Tongue (tissue), 1 donor: ENCODE measurements at regions not wholly inside any gene's neighbourhood (a gene's known extent, or its start where the extent isn't known, plus 50 kb on each side); places are given as distances from the start of the nearest gene placed in this dataset.
A peak's percentile ranks its signal among the peaks of the same experiment; 100 is the strongest.

ENCODE experiments used
- DNase-seq: peaks from one replicate; pipeline ENCODE4 v3.0.0-alpha.2; 2015

DNA sequence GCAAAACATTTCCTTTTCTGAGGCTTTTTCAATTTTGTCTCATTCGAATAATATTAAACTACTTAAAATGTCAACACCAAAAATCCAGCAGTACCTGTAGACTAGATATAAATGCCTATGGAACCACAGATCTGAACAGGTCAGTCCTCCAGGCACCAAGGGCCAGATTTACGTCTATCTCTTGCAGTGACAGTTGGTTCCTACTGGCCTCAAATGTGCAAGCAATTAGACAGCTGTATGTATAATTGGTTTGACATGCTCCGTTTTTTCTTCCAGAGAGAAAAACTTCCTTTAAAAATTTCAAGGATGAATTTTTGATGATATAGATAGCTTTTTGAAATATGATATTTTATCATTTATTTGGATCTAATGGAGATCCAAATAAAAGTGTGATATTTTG, 443.8 kb upstream of the POU3F3 start:
- DNase-seq = no peak

DNA sequence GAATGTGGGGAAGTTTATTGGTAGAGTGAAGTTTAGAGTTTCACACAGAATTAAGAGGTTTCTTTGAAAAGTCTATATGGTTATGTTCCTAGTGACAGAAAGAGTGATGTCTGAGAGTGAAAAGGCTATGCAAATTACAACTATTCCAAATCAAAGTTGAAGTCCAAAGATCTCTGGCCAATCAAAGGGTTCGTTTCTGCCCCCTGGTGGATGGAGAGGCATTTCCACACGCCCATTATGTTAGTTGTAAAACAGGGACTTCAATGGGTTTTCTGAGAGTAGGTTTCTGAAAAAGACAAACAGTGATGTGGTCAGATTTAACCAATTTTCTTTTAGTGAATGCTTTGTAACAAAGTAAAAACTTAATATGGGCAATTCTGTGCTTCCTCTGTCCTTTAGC, 441.5 kb upstream of the POU3F3 start:
- no peak for DNase-seq

DNA sequence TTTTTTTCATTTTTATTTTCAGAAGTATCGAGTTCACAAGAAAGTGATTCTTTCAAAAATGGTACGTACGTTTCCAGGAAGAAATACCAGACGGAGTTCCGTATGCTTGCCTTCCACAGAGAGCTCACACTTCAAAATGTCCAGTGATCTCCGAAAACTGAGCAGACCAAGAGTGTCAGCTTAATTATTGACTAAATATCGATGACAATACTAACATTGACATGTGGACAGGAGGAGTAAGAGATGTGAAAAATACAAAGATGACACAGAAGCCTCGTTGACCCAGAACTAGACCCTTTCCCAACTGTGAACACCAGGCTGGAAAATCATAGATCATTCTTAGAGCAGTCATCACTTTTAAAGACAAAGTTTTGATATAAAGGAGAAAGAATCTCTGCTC, 440.0 kb upstream of the POU3F3 start:
- DNase-seq = no peak

DNA sequence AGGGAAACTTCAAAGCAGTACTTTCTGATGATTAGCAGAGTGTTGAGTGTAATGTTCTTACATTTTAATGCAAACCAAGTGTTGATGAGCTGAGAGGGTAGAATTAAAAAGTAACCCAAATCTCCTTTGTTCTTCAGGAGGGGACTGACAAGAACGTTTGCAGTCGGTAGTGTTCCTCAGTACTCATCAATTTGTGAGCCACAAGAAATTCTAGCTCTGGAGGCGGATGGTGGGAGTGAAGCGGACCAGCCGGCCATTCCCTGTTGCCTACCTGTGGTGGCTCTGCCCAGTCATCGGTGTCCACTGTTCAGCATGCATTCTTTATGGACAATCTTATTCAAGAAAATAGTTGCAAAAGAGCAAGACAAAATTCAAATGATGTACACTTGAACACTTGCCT, 438.6 kb upstream of the POU3F3 start:
- no peak for DNase-seq

DNA sequence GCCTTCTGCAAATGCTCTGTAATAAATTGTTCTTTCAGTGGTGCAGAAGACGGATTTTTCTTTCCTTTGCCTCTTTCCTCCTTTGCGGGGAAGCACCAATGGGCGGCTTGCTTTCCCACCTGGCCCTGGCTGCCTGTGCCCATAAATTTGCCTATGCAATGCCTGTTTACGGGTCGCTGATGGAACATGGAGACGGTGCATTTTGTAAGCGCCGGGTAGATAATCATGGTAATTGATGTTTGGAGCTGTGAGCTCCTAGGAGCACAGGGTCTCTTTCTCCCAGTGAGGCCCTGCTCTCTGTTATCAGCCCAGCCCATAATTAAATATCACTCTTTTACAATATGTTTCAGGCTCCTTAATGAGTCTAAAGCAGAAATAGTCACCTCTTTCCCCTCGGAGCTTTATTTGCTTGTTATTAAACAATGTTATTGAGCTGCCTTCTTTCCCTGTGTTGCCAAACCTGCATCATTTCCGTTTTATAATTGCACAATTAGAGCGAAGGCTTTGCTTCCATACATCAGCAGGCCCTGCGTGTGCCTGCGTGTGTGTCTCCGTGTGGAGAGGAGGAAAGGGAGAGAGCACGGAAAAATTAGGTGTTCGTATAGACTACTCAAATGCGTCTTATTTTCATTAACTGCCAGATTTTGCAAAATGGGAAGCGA, 437.4 kb upstream of the POU3F3 start:
- DNase-seq = no peak

DNA sequence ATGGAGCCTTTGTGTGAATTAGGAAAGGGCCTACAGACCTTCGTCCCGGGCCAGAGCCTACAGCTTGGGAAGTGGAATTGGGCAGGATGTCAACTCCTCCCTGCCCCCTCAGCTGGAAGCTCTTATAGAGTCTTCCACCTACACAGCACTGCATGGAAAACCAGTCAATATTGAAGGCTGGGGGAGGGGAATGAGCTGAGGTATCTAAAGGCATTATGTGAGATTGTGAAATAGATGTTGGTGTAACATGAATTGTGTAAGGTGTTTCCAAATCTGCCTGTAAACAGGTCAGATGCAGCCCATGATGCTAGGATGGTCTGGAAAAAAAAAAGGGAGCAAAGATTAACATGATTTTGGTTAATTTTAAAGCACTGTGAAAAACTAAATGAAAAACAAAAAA, 433.5 kb upstream of the POU3F3 start:
- DNase-seq = no peak

DNA sequence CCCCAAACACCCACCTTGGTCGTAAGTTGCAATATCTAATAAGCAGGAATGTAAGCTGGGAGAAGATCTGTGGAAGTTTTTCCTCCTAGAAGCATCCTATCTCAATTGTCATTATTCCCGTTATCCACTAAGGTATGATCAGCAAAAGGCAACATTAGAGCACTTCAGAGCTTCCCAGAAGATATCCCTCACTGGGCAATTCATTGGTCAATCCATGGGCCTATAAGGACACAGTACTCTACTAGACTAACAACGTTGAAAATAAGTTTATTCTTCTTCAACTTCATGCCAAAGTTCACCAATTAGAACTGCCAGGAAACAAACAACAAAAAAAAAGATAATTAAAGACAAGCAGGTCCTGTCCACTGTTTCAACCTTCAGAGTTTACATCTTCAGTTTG, 433.0 kb upstream of the POU3F3 start:
- DNase-seq = no peak

DNA sequence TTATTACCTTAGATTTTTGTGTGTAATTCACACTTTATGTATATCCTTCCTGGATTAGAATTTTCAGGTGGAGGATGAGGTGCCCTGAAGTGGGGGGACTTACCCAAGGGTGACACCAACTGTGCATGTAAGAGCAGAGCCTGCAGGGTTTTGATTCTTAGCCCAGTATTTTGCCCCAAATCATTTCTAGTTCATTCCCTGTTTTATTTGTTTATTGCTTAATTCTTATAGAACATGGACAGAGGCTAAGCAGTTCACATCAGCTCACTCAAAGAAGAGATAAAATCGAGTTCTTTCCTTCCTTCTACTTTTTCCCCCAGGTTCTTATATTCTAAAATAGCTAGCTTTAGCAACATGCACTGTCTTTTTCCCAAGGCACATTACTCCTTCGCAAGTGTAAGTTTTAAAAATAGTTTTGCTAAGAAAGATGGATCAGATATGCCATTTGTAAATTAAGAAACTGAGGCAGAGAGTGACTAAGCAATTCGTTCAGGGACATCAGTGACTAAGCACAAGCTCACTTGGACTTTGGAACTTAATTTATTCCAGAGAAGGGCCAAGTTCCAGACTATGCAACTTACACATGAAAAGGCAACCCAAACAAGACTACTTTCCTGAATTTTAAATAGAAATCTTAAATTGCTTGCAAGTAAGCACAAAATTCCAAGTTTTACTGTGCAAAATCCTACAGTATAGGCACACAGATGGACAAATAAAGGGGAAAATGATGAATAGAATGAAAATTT, 427.9 kb upstream of the POU3F3 start:
- DNase-seq = no peak

DNA sequence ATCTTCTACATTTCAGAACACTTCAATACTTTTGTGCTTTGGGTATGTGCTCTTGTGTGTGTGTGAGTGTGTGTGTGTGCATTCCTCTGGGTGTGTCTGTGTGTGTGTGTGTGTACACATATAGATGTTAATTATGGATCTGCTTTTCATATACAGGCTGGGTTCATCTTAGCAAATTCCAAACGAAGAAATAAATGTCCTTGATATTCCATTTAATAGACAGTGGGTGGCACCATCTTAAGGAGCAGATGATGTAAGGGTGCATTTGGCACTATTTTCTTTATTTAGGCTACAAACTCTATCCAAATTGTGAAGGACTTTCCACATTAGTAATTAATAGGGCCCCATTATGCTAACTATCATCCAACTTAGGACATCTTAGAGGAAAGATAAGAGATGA, 425.8 kb upstream of the POU3F3 start:
- no peak for DNase-seq

DNA sequence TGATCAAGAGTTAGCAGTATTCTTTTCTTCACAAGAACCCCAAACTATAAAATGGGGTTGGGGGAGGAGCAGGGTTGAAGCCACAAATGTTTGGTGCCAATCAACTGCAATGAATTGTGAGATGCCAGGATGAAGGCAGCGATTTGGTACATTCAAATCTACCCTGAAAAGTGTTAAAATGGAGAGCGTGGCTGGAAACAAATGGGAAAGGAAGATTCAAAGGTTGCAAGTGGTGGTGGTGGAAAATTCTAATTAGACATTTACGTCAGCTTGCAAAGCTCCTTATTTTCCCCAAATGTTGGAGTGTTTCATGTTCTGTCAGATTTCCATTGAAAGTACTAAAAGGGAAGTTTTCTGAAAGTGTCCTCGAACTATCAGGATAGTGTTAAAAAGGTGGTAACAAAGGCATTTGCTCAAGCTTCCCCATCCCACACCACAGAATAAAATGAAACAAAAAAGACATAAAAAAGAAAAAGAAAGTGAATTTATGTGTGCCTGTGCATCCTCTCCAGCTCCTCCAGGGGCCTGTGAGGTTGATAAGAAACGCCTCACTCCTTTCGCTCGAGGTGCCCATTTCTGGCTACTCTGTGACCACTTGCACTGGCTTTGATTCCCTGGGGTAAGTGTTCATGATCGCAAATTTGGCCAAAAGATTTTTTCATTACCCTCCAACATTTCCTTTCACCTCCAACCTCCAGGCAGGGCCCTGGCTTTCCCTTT, 424.1 kb upstream of the POU3F3 start:
- no peak for DNase-seq

DNA sequence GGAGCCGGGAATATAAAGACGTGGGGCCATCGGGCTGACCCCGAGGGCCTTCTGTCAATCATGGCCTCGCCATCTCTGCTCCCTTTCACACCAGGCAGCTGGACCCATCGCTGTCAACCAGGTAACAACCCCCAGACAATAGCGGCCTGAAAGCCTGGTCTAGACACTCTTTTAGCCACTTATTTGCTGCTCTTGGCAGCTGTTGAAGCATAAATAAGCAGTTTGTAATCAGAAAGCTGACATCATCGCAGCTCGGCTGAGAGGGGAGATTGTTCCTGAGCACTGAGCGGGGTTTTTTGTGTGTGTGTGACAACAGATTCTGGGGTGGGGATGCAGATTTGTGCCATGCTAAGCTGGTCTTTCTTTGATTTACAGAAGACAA, 423.6 kb upstream of the POU3F3 start:
- no peak for DNase-seq

DNA sequence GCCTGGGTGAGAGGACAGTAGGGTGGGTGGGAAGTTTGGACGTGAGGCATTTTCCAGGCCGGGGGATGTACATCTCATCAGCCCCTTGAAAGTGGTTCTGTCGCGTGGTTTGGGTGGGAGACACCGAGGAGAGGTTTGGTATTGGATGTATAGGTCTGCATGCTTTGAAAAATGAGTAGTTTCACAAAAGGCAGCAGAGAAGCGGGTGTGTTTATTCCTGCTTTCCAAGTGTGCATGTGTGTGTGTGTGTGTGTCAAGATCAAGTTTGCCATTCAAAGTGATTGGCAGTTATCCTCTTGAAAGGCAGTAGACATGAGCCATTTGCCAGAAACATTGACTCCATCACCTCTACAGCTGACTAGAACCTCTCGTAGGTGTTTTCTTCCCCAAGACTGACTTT, 423.1 kb upstream of the POU3F3 start:
- no peak for DNase-seq

DNA sequence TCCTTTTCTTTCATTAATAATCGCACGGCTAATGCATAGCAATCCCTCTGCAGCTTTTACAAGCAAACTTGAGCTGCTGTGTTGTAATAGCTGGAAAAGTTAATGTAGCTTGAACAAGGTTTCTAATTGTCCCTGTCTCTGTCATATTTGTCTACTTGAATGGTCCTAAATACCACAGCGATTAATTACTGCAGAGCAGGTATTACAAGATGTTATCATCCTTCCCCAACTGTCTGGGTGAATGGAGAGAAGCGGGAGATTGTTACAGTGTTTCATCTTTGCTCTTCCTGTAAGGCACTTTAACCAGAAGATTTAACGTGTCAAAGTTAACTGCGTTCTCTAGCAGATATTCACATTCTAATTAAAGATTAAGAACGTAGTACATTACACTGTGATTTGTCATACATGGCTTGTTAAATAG, 422.2 kb upstream of the POU3F3 start:
- DNase-seq = no peak

DNA sequence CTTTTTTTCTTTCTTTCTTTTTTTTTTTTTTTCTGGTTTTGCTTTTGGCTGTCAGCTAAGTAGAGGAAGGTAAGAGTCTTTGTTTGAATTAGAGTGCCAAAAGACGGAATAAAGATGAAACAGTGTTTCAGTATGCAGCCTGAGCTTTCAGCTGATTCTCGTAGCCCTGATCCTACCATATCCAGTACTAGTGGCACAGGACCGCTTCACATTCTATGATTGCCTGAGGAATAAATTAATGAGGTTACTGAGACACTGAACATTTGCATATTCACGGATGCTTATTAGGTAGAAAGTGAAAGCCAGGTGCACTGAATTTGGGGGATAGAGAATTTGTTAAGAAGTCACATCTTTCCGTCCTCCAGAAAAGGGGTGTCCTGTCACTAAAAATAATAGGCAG, 421.5 kb upstream of the POU3F3 start:
- DNase-seq = no peak

DNA sequence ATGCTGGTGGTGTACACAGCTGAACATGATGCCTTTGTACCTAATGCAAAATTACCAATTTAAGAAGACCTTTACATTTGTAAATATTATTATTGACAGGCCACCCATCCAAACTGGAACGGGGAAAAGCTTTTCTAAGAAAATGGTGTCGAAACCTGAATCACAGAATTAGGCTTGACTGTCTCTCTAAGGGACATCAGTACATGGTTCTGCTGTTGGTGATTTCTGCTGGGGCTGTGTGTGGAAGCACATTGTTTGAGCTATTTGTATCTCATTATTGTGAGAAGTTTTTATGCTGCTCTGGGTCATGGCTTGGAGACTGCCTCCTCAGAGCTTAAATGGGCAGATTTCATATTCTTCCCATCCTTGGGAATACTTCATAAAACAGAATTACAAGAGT, 420.9 kb upstream of the POU3F3 start:
- DNase-seq = no peak

DNA sequence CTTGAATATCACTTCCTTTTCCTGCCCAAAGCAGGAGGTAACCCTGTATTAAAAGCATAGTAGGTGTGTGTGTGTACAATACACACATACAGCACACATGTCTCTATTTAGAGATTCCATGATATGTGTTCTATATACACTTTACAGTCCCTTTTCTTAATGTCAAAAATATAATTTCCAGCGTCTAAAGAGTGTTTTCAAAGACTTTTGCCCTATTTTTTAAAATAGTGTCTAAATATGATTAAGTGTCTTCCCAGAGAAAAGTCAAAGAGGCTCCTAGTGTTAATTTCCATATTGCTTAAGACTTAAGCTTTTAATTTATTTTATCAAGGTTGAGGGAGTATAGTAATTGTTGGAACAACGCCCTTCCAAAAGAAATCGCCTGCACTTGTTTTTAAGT, 420.3 kb upstream of the POU3F3 start:
- no peak for DNase-seq

DNA sequence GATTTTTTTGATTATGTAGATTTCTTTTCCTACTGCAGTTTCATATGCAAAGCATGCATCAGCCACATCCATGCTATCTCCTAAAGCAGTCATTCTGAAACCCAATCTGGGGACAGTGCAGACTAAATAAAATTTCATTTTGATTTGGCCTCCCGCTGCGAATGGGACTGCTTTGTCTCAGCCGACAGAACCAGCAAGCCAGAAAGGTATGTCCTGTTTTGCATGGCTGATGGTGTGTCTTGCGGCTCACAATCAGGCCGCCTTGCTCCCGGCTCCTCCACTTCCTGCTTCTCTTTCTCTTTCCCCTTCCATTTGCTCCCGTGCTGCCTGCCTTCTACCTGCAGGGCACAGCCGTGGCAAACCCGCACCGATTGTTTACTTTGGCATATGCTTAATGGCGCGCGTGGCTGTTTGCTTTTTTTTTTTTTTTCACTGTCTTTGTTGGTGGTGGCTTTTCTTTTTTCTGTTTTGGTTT, 419.6 kb upstream of the POU3F3 start:
- no peak for DNase-seq

DNA sequence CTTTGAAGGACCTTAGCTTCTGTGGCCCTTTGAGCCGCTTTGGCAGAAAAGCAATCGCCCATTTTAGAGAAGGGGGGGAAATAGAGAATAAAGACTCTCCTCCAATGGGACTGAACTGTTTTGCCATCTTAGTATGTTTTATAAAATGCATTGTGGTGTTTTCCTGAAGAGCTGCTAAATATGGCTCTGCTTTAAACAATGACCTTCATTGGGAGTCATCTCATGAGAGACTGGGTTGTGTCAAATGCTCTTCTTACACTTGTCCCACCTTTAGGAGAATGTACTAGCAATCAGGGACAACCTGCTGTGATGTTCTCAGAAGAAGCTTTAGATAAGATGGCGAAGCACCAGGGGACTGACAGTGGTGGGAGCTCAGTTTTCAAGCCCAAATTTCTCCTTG, 418.9 kb upstream of the POU3F3 start:
- no peak for DNase-seq

DNA sequence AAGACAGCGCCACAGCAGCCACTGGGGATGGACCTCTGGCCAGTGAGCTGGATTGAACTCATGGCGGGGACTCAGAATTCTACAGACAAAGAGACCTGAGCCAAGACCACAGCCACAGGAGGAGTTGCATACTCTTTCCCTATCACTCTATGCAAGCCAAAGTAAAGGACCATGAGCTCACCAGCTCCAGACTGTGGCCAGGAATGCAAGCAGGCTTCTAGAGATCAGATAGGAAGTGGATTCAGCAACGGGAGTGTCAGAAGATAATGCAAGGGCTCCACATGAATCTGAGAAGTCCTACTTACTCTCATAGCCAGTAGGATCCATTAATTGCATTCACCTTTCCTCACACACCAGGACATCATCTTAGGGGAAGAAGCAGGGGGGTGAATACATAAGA, 415.4 kb upstream of the POU3F3 start:
- DNase-seq = no peak

DNA sequence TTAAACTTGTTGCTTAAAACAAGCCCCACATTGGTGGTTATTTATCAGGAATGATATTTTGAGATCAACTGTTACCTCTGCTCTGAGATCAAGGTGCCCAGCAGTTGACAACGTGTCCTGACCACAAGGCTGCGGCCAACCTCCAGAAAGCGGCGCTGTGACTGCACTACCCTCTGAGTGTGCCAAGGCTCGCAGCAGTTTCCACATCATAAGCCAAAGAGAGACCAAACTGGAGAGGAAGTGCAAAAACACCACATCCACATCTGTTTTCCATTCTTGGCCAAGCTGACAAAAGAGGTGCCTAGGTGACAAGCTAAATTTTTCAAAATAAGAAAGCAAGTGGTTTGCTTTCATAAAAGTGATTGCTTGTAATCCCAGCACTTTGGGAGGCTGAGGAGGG, 410.8 kb upstream of the POU3F3 start:
- no peak for DNase-seq

DNA sequence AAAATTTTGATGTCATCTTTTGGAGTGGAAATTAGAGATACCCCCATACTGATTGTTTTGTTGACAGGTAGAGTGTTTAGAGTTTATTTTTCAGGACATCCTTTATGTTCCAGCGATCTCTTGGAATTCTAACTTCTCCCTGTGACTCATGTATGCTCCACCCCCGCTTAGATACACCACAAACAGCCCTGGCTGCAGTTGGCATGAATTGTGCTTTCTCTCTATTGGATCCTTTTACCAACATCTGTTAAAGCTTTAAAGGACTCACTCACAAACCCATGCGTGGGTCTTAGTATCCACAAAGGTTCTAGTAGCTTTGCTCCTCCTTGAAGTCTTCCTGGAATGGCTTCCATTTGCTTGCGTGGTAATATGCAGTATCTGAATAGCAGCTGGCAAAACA, 409.5 kb upstream of the POU3F3 start:
- no peak for DNase-seq

DNA sequence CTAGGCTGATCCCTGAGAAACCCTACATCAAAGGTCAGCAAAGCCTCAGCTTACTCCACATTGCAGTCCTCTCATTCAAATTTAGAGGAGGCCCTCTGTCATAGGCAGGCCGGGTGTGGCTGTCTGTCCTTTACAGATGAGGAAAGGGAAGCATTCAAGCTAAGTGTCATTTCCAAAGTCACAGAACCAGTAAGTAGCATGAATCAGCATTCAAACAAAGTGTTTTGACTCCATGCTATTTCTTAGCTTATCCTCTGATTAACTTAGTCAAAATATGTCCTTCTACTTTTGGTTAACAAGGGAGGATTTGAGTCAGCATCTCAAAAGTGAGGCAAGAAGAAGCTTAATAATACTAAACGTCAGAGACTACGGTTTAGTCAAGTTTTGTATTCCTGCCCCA, 409.0 kb upstream of the POU3F3 start:
- no peak for DNase-seq

DNA sequence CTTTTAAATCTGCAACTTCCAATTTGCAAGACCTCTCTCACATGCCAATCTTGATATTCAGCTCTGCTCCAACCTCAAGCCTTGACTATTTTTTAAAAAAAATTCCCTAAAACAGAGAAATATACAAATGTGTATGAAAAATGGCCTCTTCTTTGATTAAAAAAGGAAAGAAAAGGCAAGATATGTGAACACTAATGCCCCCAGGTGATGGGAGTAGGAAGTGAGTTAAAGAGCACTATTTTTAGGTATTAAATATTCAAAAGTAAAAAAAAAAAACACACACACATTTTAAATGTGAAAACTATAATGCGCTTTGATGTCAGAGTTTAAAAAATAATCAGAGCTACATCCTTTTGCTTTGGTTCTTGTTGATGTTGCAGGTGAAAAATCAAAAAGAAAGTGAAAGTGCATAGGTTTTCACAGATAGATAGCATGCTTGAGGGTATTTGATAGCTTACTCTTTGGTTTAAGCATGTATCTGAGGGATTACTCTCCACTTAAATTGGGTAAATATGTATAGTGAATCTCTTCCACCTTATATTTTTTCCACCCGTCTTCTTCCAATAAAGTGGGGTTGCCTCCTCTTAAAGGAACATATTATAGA, 406.0 kb upstream of the POU3F3 start:
- peak; percentile 8 for DNase-seq
